Aorta (tissue), 5 donors: ENCODE measurements at regions not wholly inside any gene's neighbourhood (a gene's known extent, or its start where the extent isn't known, plus 50 kb on each side); places are given as distances from the start of the nearest gene placed in this dataset.
A peak's percentile ranks its signal among the peaks of the same experiment; 100 is the strongest.

Source experiments
- ATAC-seq: fragments of 200-7000 bp; cut with Tn5 transposase; one replicate; pipeline ENCODE4 v1.9.1; 2022; ENCODE audit warnings: moderate library complexity; ENCODE audit not compliant: low FRiP score
- DNase-seq, 2 donors: peaks; one replicate each; pipeline ENCODE4 v3.0.0-alpha.2; 2020
- H3K27ac ChIP-seq, 2 donors: one replicate each; pipeline ENCODE4 v1.5.1; 2013; ENCODE audit warnings: low read length in 2 of 2, mild to moderate bottlenecking in 2 of 2, moderate library complexity in 2 of 2, control low read depth in 1 of 2, inconsistent platforms in 1 of 2, low read depth in 1 of 2
- H3K27me3 ChIP-seq, 2 donors: one replicate each; pipeline ENCODE4 v1.6.1; 2013; ENCODE audit warnings: control low read depth in 1 of 2, low read length in 1 of 2, mild to moderate bottlenecking in 1 of 2, moderate library complexity in 1 of 2; ENCODE audit not compliant: insufficient read depth in 2 of 2, control insufficient read depth in 1 of 2
- H3K36me3 ChIP-seq, 2 donors: one replicate each; pipeline ENCODE4 v1.6.1; 2013; ENCODE audit warnings: control low read depth in 1 of 2, low read length in 1 of 2, mild to moderate bottlenecking in 1 of 2; ENCODE audit not compliant: insufficient read depth in 2 of 2, control insufficient read depth in 1 of 2
- H3K4me1 ChIP-seq, 2 donors: one replicate each; pipeline ENCODE4 v1.6.1; 2013; ENCODE audit warnings: low read length in 2 of 2, control low read depth in 1 of 2, mild to moderate bottlenecking in 1 of 2, moderate library complexity in 1 of 2; ENCODE audit not compliant: insufficient read depth in 2 of 2, control insufficient read depth in 1 of 2
- H3K4me3 ChIP-seq, 2 donors: one replicate each; pipeline ENCODE4 v1.5.1; 2013; ENCODE audit warnings: low read length in 2 of 2, control low read depth in 1 of 2, mild to moderate bottlenecking in 1 of 2
- H3K9me3 ChIP-seq: one replicate; pipeline ENCODE4 v1.6.1; 2013; ENCODE audit warnings: mild to moderate bottlenecking, low read length; ENCODE audit not compliant: control insufficient read depth
- WGBS, 2 donors: extraction: QIAGEN DNeasy Blood & Tissue Kit; methylation state at CpG; one replicate each; pipeline ENCODE4 v1.1.7; 2013; 5-methylcytosine and 5-hydroxymethylcytosine counted together
- intact Hi-C, 2 donors: fragments of 100-400 bp; cut with DNase I; formaldehyde crosslinking; loops; one replicate each; pipeline versions ENCODE4 v1.14.2 to v1.15.0; 2022
- donor health status: healthy with polysubstance abuse.
- donor health status: Bipolar disorder and iron deficiency.
- donor health status: DM: no; HTN: no; CAD: no.
- donor health status: DM: no; HTN: no; CAD: no.
- donor health status: DM: yes; HTN: yes; CAD: no.

GRCh38 chr12:67444542-67444941 lies 175.4 kb downstream of the CAND1 start:
- Histone ChIP-seq H3K4me3 (no peak overlapping the region), H3K9me3 (peaks cover 1% of the 10 kb centered on the region), H3K4me1 (no peaks in the 10 kb centered on the region), H3K27ac (no peak overlapping the region), H3K36me3 (no peaks in the 10 kb centered on the region), H3K27me3 (no peaks in the 10 kb centered on the region)
- 62 to 79% methylated on average over 5 of the region's 5 CpGs for WGBS, 2 donors
- intact Hi-C loops: loop anchor here (5.0 to 10.0 kb wide), 3 partner anchors 87 to 498 kb away; partner anchors contain the start of gene DYRK2 (in 1 of the 2)
- DNase-seq: no peak
- ATAC-seq: no peak

GRCh38 chr12:67446716-67447115 lies 177.6 kb downstream of the CAND1 start:
- no peak overlapping the region for H3K4me3 ChIP-seq
- ATAC-seq (no peak), DNase-seq (no peak)
- H3K9me3 ChIP-seq: peaks cover 1% of the 10 kb centered on the region
- H3K27ac ChIP-seq: no peak overlapping the region
- H3K36me3 ChIP-seq: no peaks in the 10 kb centered on the region
- 85 to 98% methylated on average over 5 of the region's 5 CpGs for WGBS, 2 donors
- H3K27me3 ChIP-seq: no peaks in the 10 kb centered on the region
- H3K4me1 ChIP-seq: no peaks in the 10 kb centered on the region
- intact Hi-C loops: loop anchor here in 1 of 2 donors (10.0 kb wide), 1 partner anchor 198 kb away; the partner anchor contains the start of gene DYRK2

GRCh38 chr12:67447180-67447579 lies 178.0 kb downstream of the CAND1 start:
- no peaks in the 10 kb centered on the region for H3K4me1 ChIP-seq
- no peaks in the 10 kb centered on the region for H3K27me3 ChIP-seq
- no peaks in the 10 kb centered on the region for H3K36me3 ChIP-seq
- H3K27ac ChIP-seq: no peak overlapping the region
- DNase-seq (no peak), ATAC-seq (no peak)
- intact Hi-C loops: loop anchor here in 1 of 2 donors (10.0 kb wide), 1 partner anchor 198 kb away; the partner anchor contains the start of gene DYRK2
- no peak overlapping the region for H3K4me3 ChIP-seq
- H3K9me3 ChIP-seq: peaks cover 1% of the 10 kb centered on the region

GRCh38 chr12:67449591-67450052 lies 180.5 kb downstream of the CAND1 start:
- ATAC-seq: peak; percentile 12
- H3K9me3 ChIP-seq: peaks cover 1% of the 10 kb centered on the region
- no peaks in the 10 kb centered on the region for H3K36me3 ChIP-seq
- intact Hi-C loops: loop anchor here in 1 of 2 donors (10.0 kb wide), 1 partner anchor 195 kb away; the partner anchor contains the start of gene DYRK2
- WGBS, 2 donors: 81 to 83% methylated on average over 6 of the region's 6 CpGs
- H3K4me1 ChIP-seq: no peaks in the 10 kb centered on the region
- no peaks in the 10 kb centered on the region for H3K27me3 ChIP-seq
- no peak overlapping the region for H3K27ac ChIP-seq
- H3K4me3 ChIP-seq: no peak overlapping the region
- no peak for DNase-seq

- WGBS, 2 donors: 86 to 92% methylated on average over 4 of the region's 4 CpGs
- DNase-seq: no peak
- no peak overlapping the region for H3K4me3 ChIP-seq
- H3K36me3 ChIP-seq: no peaks in the 10 kb centered on the region
- H3K4me1 ChIP-seq: no peaks in the 10 kb centered on the region
- ATAC-seq: no peak
- intact Hi-C loops: no loop called here
- H3K9me3 ChIP-seq: peaks cover 1% of the 10 kb centered on the region
- H3K27ac ChIP-seq: no peak overlapping the region
- H3K27me3 ChIP-seq: no peaks in the 10 kb centered on the region
Observed at GRCh38 chr12:67450441-67450840, 181.3 kb downstream of the CAND1 start.

- H3K36me3 ChIP-seq: no peaks in the 10 kb centered on the region
- no peak overlapping the region for H3K4me3 ChIP-seq
- H3K27ac ChIP-seq: no peak overlapping the region
- no peaks in the 10 kb centered on the region for H3K4me1 ChIP-seq
- H3K9me3 ChIP-seq: peaks cover 1% of the 10 kb centered on the region
- ATAC-seq (no peak), DNase-seq (no peak)
- WGBS, 2 donors: 64 to 75% methylated on average over 4 of the region's 4 CpGs
- no peaks in the 10 kb centered on the region for H3K27me3 ChIP-seq
- intact Hi-C loops: no loop called here
Observed at GRCh38 chr12:67451206-67451605, 182.0 kb downstream of the CAND1 start.

- no peaks in the 10 kb centered on the region for H3K4me1 ChIP-seq
- intact Hi-C loops: no loop called here
- 91 to 93% methylated on average over 7 of the region's 7 CpGs for WGBS, 2 donors
- DNase-seq: no peak
- H3K27ac ChIP-seq: no peak overlapping the region
- no peak overlapping the region for H3K4me3 ChIP-seq
- no peaks in the 10 kb centered on the region for H3K27me3 ChIP-seq
- no peak for ATAC-seq
- H3K9me3 ChIP-seq: peaks cover 1% of the 10 kb centered on the region
- no peaks in the 10 kb centered on the region for H3K36me3 ChIP-seq
Observed at GRCh38 chr12:67452119-67452805, 183.1 kb downstream of the CAND1 start.

- 97% methylated on average over 3 of the region's 3 CpGs for WGBS, 2 donors
- no peak for ATAC-seq
- Histone ChIP-seq H3K4me3 (no peak overlapping the region), H3K27me3 (no peaks in the 10 kb centered on the region), H3K9me3 (peaks cover under 1% of the 10 kb centered on the region), H3K36me3 (no peaks in the 10 kb centered on the region), H3K27ac (no peak overlapping the region), H3K4me1 (no peaks in the 10 kb centered on the region)
- no peak for DNase-seq
- intact Hi-C loops: no loop called here
Observed at GRCh38 chr12:67453191-67453590, 184.0 kb downstream of the CAND1 start.

GRCh38 chr12:67455236-67455635 lies 186.1 kb downstream of the CAND1 start:
- ATAC-seq: no peak
- WGBS, 2 donors: 78 to 81% methylated on average over 6 of the region's 6 CpGs

More at GRCh38 chr12:67455236-67455635, 186.1 kb downstream of the CAND1 start:
- Histone ChIP-seq H3K27me3 (no peaks in the 10 kb centered on the region), H3K9me3 (no peaks in the 10 kb centered on the region), H3K27ac (no peak overlapping the region), H3K36me3 (no peaks in the 10 kb centered on the region), H3K4me1 (no peaks in the 10 kb centered on the region), H3K4me3 (no peak overlapping the region)
- intact Hi-C loops: no loop called here
- no peak for DNase-seq
